ENCODE measurements at regions not wholly inside any gene's neighbourhood (a gene's known extent, or its start where the extent isn't known, plus 50 kb on each side); places are given as distances from the start of the nearest gene placed in this dataset.

GRCh38 chr7:12967322-12967721 is 279.9 kb downstream of the ARL4A start:
- H3K36me3 ChIP-seq, result no peaks in the 10 kb centered on the region
- no peak overlapping the region for H3K4me3 ChIP-seq (ENCODE audit: low read depth, low read length)
- H3K9me3 ChIP-seq (ENCODE audit: severe bottlenecking), result no peaks in the 10 kb centered on the region
- no peak for DNase-seq
- H3K27ac ChIP-seq, result no peak overlapping the region
- no peak for TF ChIP-seq CTCF (IDR thresholded peaks at IDR 0.05; ENCODE audit: low read depth, low read length)
- no peaks in the 10 kb centered on the region for H3K27me3 ChIP-seq (ENCODE audit: insufficient read depth, low read depth, severe bottlenecking)

GRCh38 chr7:12968836-12969422 is 281.5 kb downstream of the ARL4A start:
- H3K36me3 ChIP-seq, result no peaks in the 10 kb centered on the region
- no peak overlapping the region for H3K27ac ChIP-seq
- TF ChIP-seq CTCF (IDR thresholded peaks at IDR 0.05; ENCODE audit: low read depth, low read length), result no peak
- no peak for DNase-seq
- H3K27me3 ChIP-seq (ENCODE audit: insufficient read depth, low read depth, severe bottlenecking), result no peaks in the 10 kb centered on the region
- H3K4me3 ChIP-seq (ENCODE audit: low read depth, low read length), result no peak overlapping the region
- H3K9me3 ChIP-seq (ENCODE audit: severe bottlenecking), result no peaks in the 10 kb centered on the region

- DNase-seq, result no peak
- Histone ChIP-seq H3K4me3 (ENCODE audit: low read depth, low read length) (no peak overlapping the region), H3K9me3 (ENCODE audit: severe bottlenecking) (no peaks in the 10 kb centered on the region), H3K27ac (no peak overlapping the region), H3K36me3 (no peaks in the 10 kb centered on the region), H3K27me3 (ENCODE audit: insufficient read depth, low read depth, severe bottlenecking) (no peaks in the 10 kb centered on the region)
- no peak for TF ChIP-seq CTCF (IDR thresholded peaks at IDR 0.05; ENCODE audit: low read depth, low read length)
Measured at GRCh38 chr7:12970626-12971025, 283.2 kb downstream of the ARL4A start.

- Histone ChIP-seq H3K4me3 (ENCODE audit: low read depth, low read length) (no peak overlapping the region), H3K9me3 (ENCODE audit: severe bottlenecking) (no peaks in the 10 kb centered on the region), H3K27me3 (ENCODE audit: insufficient read depth, low read depth, severe bottlenecking) (no peaks in the 10 kb centered on the region), H3K27ac (no peak overlapping the region), H3K36me3 (no peaks in the 10 kb centered on the region)
- no peak for TF ChIP-seq CTCF (IDR thresholded peaks at IDR 0.05; ENCODE audit: low read depth, low read length)
- no peak for DNase-seq
Measured at GRCh38 chr7:12974451-12975166, 287.2 kb downstream of the ARL4A start.

GRCh38 chr7:12975412-12975811 is 288.0 kb downstream of the ARL4A start:
- DNase-seq, result no peak
- H3K4me3 ChIP-seq (ENCODE audit: low read depth, low read length), result no peak overlapping the region
- H3K27me3 ChIP-seq (ENCODE audit: insufficient read depth, low read depth, severe bottlenecking), result no peaks in the 10 kb centered on the region
- H3K27ac ChIP-seq, result no peak overlapping the region
- no peaks in the 10 kb centered on the region for H3K36me3 ChIP-seq
- TF ChIP-seq CTCF (IDR thresholded peaks at IDR 0.05; ENCODE audit: low read depth, low read length), result no peak
- H3K9me3 ChIP-seq (ENCODE audit: severe bottlenecking), result no peaks in the 10 kb centered on the region

GRCh38 chr7:12979181-12979580 is 291.7 kb downstream of the ARL4A start:
- Histone ChIP-seq H3K27me3 (ENCODE audit: insufficient read depth, low read depth, severe bottlenecking) (no peaks in the 10 kb centered on the region), H3K27ac (no peak overlapping the region), H3K36me3 (no peaks in the 10 kb centered on the region), H3K9me3 (ENCODE audit: severe bottlenecking) (no peaks in the 10 kb centered on the region), H3K4me3 (ENCODE audit: low read depth, low read length) (no peak overlapping the region)
- no peak for TF ChIP-seq CTCF (IDR thresholded peaks at IDR 0.05; ENCODE audit: low read depth, low read length)
- no peak for DNase-seq

Measured in WERI-Rb-1 (cell line).